CD14-positive monocyte (primary cell): ENCODE measurements at regions not wholly inside any gene's neighbourhood (a gene's known extent, or its start where the extent isn't known, plus 50 kb on each side); places are given as distances from the start of the nearest gene placed in this dataset.

ENCODE experiments used
- DNase-seq, 3 donors: peaks; one replicate each; pipeline ENCODE4 v3.0.0-alpha.2; 2011 to 2022
- H2AFZ ChIP-seq: 2 replicates; pipeline ENCODE4 v1.6.0; 2012; ENCODE audit warnings: mild to moderate bottlenecking, low read depth, low read length, inconsistent platforms; ENCODE audit not compliant: insufficient read depth, poor library complexity, severe bottlenecking
- H3K27ac ChIP-seq, 2 donors: 1 replicate in 1 of 2; 2 replicates in 1 of 2; pipeline ENCODE4 v1.5.1; 2012 to 2013; ENCODE audit warnings: low read length in 2 of 2, control low read depth in 1 of 2, inconsistent platforms in 1 of 2, low read depth in 1 of 2, mild to moderate bottlenecking in 1 of 2
- H3K27me3 ChIP-seq, 2 donors: one replicate each; pipeline versions ENCODE4 v1.6.0 to v1.6.1; 2011 to 2013; ENCODE audit warnings: low read length in 2 of 2; ENCODE audit not compliant: control insufficient read depth in 2 of 2, insufficient read depth in 2 of 2
- H3K36me3 ChIP-seq, 2 donors: replicated peaks in 1 of 2; 1 replicate in 1 of 2; 2 replicates in 1 of 2; pipeline versions ENCODE4 v1.5.1 to v1.6.1; 2012 to 2013; ENCODE audit warnings: low read length in 2 of 2, control low read depth in 1 of 2, inconsistent platforms in 1 of 2, mild to moderate bottlenecking in 1 of 2; ENCODE audit not compliant: insufficient read depth in 2 of 2, control insufficient read depth in 1 of 2
- H3K4me1 ChIP-seq, 2 donors: 1 replicate in 1 of 2; 2 replicates in 1 of 2; pipeline versions ENCODE4 v1.5.1 to v1.6.1; 2012 to 2013; ENCODE audit warnings: low read length in 2 of 2, control low read depth in 1 of 2, inconsistent platforms in 1 of 2, mild to moderate bottlenecking in 1 of 2, moderate library complexity in 1 of 2; ENCODE audit not compliant: insufficient read depth in 2 of 2, control insufficient read depth in 1 of 2
- H3K4me2 ChIP-seq: replicated peaks from 2 replicates; pipeline ENCODE3; 2012; ENCODE audit warnings: low read length, moderate library complexity, mild to moderate bottlenecking; ENCODE audit not compliant: poor library complexity, severe bottlenecking; ENCODE audit errors: extremely low read depth
- H3K4me3 ChIP-seq, 3 experiments: fragments of 200-600 bp in 1 of 3; sonication (generic) in 1 of 3; replicated peaks in 1 of 3; 1 replicate in 2 of 3; 2 replicates in 1 of 3; pipeline ENCODE4 v1.5.1; 2011 to 2013; ENCODE audit warnings: low read length in 3 of 3, mild to moderate bottlenecking in 3 of 3, control low read depth in 2 of 3, low read depth in 2 of 3, inconsistent platforms in 1 of 3, moderate library complexity in 1 of 3
- H3K79me2 ChIP-seq: 2 replicates; pipeline ENCODE4 v1.6.0; 2012; ENCODE audit warnings: mild to moderate bottlenecking, control low read depth, inconsistent platforms, low read length, moderate library complexity; ENCODE audit not compliant: insufficient read depth
- H3K9ac ChIP-seq: 2 replicates; pipeline ENCODE4 v1.6.0; 2017; ENCODE audit warnings: low read length, mild to moderate bottlenecking; ENCODE audit not compliant: insufficient read depth, poor library complexity, severe bottlenecking
- H3K9me3 ChIP-seq, 2 donors: replicated peaks in 1 of 2; 1 replicate in 1 of 2; 2 replicates in 1 of 2; pipeline versions ENCODE4 v1.5.1 to v1.6.1; 2012 to 2013; ENCODE audit warnings: low read length in 2 of 2, control low read depth in 1 of 2; ENCODE audit not compliant: control insufficient read depth in 1 of 2, insufficient read depth in 1 of 2
- H4K20me1 ChIP-seq: 2 replicates; pipeline ENCODE4 v1.6.0; 2012; ENCODE audit warnings: mild to moderate bottlenecking, low read length, control low read depth, moderate library complexity; ENCODE audit not compliant: insufficient read depth
- H3K27ac Mint-ChIP-seq, 7 donors: one replicate each; pipeline ENCODE4 v1.8.0; 2020; ENCODE audit warnings: mild to moderate bottlenecking in 7 of 7, mixed read lengths in 7 of 7, moderate library complexity in 6 of 7, inconsistent platforms in 2 of 7
- H3K27me3 Mint-ChIP-seq, 3 donors: one replicate each; pipeline ENCODE4 v1.8.0; 2021 to 2022; ENCODE audit warnings: low read depth in 3 of 3, mild to moderate bottlenecking in 3 of 3, mixed read lengths in 3 of 3, moderate library complexity in 3 of 3, inconsistent platforms in 1 of 3
- H3K36me3 Mint-ChIP-seq, 2 donors: one replicate each; pipeline ENCODE4 v1.8.0; 2020; ENCODE audit warnings: mixed read lengths in 2 of 2, inconsistent platforms in 1 of 2, mild to moderate bottlenecking in 1 of 2
- H3K4me1 Mint-ChIP-seq: one replicate; pipeline ENCODE4 v1.8.0; 2020; ENCODE audit warnings: mild to moderate bottlenecking, mixed read lengths
- H3K4me3 Mint-ChIP-seq, 2 donors: one replicate each; pipeline ENCODE4 v1.8.0; 2020; ENCODE audit warnings: mild to moderate bottlenecking in 2 of 2, mixed read lengths in 2 of 2, moderate library complexity in 1 of 2
- H3K9me3 Mint-ChIP-seq, 7 donors: one replicate each; pipeline ENCODE4 v1.8.0; 2020 to 2022; ENCODE audit warnings: mixed read lengths in 7 of 7, mild to moderate bottlenecking in 6 of 7, moderate library complexity in 6 of 7, inconsistent platforms in 2 of 7
- WGBS: methylation state at CpG from one replicate; pipeline ENCODE4 v1.1.5; 2013; ENCODE audit warnings: missing lambda C conversion rate; ENCODE audit not compliant: insufficient coverage; 5-methylcytosine and 5-hydroxymethylcytosine counted together
- intact Hi-C, 2 donors: fragments of 100-400 bp; cut with micrococcal nuclease; formaldehyde crosslinking; loops; one replicate each; pipeline versions ENCODE4 v1.15.0 to v1.15.1; 2023
- TF ChIP-seq, protein P1 (sequence below): fragments of 200-600 bp; IDR thresholded peaks from one replicate; pipeline ENCODE4 v1.8.0; 2022; ENCODE audit warnings: antibody characterized with exemption, mild to moderate bottlenecking

DNA sequence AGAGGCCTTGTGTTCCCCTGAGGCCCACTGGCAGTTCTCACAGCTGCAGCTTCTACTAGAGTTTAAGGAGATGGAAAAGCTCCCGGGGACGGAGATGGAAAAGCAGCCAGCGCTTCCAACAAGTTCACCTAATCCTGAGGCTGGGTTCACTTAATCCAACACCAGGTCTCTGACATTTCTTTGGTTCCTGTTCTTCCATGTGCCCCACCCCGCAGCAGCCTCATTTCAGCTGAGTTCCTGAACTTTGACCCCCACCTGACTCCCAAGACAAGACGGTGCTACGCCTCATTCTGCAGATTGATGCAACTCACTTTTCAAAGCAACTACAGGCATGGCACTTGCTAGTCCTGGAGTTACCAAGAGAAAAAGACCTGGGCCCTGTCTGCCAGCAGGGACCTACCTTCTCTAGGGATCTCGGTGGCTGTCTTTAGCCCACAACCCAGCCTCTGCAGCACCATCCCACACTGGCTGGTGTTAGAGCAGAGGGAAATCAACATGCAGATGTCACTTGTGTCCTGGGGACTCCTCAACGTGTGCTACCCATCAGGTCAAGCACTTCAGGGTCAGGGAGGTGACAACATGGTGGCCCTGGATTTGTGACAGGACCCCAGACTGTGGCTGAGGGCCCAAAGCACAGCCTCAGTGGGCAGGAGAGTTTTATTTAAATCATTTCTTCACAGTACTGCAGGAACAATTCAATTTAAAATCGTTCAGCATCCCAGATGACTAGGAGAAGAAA, 406.1 kb downstream of the VPS13C start:
- peaks cover 0 to 4% (median 4%) of the 10 kb centered on the region in 7 donors for H3K9me3 Mint-ChIP-seq
- H3K27me3 ChIP-seq, result no peaks in the 10 kb centered on the region
- intact Hi-C loops, result no loop called here
- no peak overlapping the region for H2AFZ ChIP-seq
- no peaks in the 10 kb centered on the region for H3K9me3 ChIP-seq
- no peaks in the 10 kb centered on the region for H4K20me1 ChIP-seq
- H3K4me2 ChIP-seq, result no peak overlapping the region
- 91% methylated on average over 7 of the region's 9 CpGs for WGBS
- H3K9ac ChIP-seq, result no peak overlapping the region
- peaks cover 0 to under 1% of the 10 kb centered on the region in 2 donors for H3K4me1 ChIP-seq
- H3K27me3 Mint-ChIP-seq, result peaks cover 0 to 4% (median 2%) of the 10 kb centered on the region in 3 donors
- H3K27ac Mint-ChIP-seq, result no peak overlapping the region
- TF ChIP-seq, protein P1, sequence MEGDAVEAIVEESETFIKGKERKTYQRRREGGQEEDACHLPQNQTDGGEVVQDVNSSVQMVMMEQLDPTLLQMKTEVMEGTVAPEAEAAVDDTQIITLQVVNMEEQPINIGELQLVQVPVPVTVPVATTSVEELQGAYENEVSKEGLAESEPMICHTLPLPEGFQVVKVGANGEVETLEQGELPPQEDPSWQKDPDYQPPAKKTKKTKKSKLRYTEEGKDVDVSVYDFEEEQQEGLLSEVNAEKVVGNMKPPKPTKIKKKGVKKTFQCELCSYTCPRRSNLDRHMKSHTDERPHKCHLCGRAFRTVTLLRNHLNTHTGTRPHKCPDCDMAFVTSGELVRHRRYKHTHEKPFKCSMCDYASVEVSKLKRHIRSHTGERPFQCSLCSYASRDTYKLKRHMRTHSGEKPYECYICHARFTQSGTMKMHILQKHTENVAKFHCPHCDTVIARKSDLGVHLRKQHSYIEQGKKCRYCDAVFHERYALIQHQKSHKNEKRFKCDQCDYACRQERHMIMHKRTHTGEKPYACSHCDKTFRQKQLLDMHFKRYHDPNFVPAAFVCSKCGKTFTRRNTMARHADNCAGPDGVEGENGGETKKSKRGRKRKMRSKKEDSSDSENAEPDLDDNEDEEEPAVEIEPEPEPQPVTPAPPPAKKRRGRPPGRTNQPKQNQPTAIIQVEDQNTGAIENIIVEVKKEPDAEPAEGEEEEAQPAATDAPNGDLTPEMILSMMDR, result no peak
- no peak overlapping the region for H3K27ac ChIP-seq
- H3K4me1 Mint-ChIP-seq, result peaks cover 3% of the 10 kb centered on the region
- no peak overlapping the region for H3K4me3 ChIP-seq
- H3K36me3 ChIP-seq, result no peaks in the 10 kb centered on the region
- H3K79me2 ChIP-seq, result no peaks in the 10 kb centered on the region
- no peaks in the 10 kb centered on the region for H3K36me3 Mint-ChIP-seq
- no peak for DNase-seq
- no peak overlapping the region for H3K4me3 Mint-ChIP-seq

DNA sequence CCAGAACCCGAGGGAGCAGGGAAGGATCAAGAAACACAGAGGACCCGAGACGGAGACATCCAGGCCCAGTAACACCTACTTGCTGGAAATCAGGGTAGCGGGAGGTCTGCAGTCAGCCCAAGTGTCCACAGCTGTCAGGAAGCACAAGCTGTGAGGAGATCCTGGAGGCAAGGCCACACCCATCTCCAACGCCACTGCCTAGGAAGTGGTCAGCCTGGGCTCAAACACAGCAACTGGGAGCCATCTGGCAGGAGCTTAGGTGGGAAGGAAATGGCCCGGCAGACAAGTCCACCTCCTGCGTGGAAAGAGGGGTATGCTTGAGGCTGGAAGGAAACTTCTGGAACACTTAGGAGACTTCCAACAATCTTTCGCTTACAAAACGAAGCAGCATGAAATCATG, 407.1 kb downstream of the VPS13C start:
- TF ChIP-seq, protein P1, result no peak
- H3K4me3 Mint-ChIP-seq, result no peak overlapping the region
- intact Hi-C loops, result no loop called here
- H3K9ac ChIP-seq, result no peak overlapping the region
- peaks cover 0 to 2% (median 0%) of the 10 kb centered on the region in 3 donors for H3K27me3 Mint-ChIP-seq
- no peaks in the 10 kb centered on the region for H3K79me2 ChIP-seq
- no peak overlapping the region for H3K4me2 ChIP-seq
- H3K27ac ChIP-seq, result no peak overlapping the region
- peaks cover 0 to 4% (median 0%) of the 10 kb centered on the region in 7 donors for H3K9me3 Mint-ChIP-seq
- no peak overlapping the region for H2AFZ ChIP-seq
- H3K4me1 Mint-ChIP-seq, result peaks cover 9% of the 10 kb centered on the region
- no peaks in the 10 kb centered on the region for H4K20me1 ChIP-seq
- no peaks in the 10 kb centered on the region for H3K9me3 ChIP-seq
- H3K4me1 ChIP-seq, result peaks cover 0 to 4% of the 10 kb centered on the region in 2 donors
- 84% methylated on average over 6 of the region's 9 CpGs for WGBS
- no peak for DNase-seq
- no peaks in the 10 kb centered on the region for H3K27me3 ChIP-seq
- no peaks in the 10 kb centered on the region for H3K36me3 ChIP-seq
- H3K36me3 Mint-ChIP-seq, result no peaks in the 10 kb centered on the region
- no peak overlapping the region for H3K4me3 ChIP-seq
- H3K27ac Mint-ChIP-seq, result no peak overlapping the region
